IPS-18c (cell line): ENCODE measurements at regions not wholly inside any gene's neighbourhood (a gene's known extent, or its start where the extent isn't known, plus 50 kb on each side); places are given as distances from the start of the nearest gene placed in this dataset.
"Not testable (repeated sequence)": the region's sequence is repeated elsewhere in the genome, so short reads cannot be mapped to it uniquely, and the experiment has no call there.

Source experiments
- H3K4me3 ChIP-seq: 2 replicates; pipeline ENCODE4 v1.7.0; 2013; ENCODE audit warnings: low read depth, mild to moderate bottlenecking, low read length, moderate library complexity; ENCODE audit not compliant: insufficient read depth
- H3K9me3 ChIP-seq: one replicate; pipeline ENCODE4 v1.6.1; 2013; ENCODE audit warnings: mild to moderate bottlenecking, low read length, moderate library complexity; ENCODE audit not compliant: control insufficient read depth, insufficient read depth

DNA sequence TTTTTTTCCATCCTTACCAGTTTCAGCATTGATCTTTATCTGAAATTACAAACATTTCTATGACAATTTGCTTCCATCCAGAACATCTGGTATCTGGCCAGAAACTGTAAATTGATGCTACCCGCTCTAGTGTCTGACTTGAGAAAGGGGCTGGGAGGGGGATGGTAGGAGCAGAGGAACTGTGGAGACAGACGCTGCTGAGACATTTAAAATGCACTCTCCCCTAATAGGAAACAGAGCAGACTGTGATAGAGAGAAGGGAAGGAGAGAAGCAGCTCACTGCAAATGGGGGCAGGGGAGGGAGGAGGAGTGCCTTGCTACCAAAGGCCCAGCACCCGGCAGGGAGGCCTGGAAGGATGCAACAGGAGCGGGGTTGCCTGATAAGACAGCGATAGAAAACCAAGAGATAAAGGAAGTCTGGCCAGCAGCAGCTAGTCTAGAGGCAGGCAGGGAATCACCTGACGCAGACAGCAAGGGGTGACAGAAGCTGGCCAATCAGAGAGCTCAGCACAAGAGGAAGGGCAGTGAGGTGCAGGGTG, 195.5 kb upstream of the NFIA start:
- Histone ChIP-seq H3K4me3 (no peak overlapping the region), H3K9me3 (no peaks in the 10 kb centered on the region)

GRCh38 chr1:60886090-60886489, 196.3 kb upstream of the NFIA start:
- Histone ChIP-seq H3K4me3 (no peak overlapping the region), H3K9me3 (no peaks in the 10 kb centered on the region)

DNA sequence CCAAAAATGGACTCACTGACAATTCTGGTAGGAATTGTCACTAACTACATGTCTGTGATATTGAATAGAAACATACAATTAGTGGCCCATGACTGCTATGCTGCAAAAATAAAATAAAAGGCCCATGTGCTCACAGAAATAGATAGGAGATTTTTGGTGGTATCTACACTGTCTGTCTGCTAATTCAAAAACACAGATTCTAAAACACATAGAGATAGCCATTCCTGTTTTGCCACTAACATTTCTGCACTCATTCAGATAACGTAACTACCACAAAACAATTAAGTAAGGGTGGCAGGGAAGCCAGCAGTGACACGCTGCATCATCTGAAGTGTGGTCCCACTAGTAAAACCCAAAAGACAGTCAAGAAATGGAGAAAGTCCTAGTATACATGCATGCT, 202.2 kb upstream of the NFIA start:
- H3K9me3 ChIP-seq, result no peaks in the 10 kb centered on the region
- H3K4me3 ChIP-seq, result no peak overlapping the region

DNA sequence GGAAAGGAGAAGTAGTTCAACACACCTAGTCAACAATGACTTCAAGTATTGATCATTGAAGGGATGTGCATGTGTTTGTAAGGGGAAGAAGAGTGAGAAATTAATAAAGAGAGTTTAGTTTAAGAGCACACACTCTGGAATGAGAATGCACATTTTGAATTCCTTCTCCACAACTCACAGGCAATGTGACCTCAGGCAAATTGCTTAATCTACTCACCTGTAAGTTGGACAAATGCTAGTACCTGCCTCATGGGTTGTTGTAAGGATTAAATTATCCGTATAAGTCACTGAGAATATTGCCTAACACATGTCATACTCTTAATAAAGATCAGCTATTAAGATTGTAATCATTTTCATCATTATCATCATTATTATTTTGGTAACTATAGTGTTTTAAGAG, 204.0 kb upstream of the NFIA start:
- Histone ChIP-seq H3K4me3 (no peak overlapping the region), H3K9me3 (no peaks in the 10 kb centered on the region)

DNA sequence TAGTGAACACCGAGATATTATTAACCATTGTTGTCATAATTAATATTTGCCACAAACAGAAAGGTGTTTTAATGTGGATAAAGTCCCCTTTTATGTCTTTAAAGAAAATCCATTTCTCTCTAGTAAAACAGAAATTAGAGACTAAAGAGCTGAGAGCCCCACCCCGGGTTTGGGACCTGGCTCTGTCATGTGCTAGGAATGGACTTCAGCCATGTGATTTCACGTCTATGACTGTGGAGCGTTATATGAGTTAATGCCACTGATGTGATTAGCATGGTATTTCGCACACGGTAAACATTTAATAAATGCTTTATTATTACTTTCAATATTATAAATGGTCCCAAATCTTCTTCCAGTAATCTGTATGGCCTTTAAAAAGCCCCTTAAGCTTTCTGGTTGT, 205.0 kb upstream of the NFIA start:
- Histone ChIP-seq H3K9me3 (no peaks in the 10 kb centered on the region), H3K4me3 (no peak overlapping the region)

DNA sequence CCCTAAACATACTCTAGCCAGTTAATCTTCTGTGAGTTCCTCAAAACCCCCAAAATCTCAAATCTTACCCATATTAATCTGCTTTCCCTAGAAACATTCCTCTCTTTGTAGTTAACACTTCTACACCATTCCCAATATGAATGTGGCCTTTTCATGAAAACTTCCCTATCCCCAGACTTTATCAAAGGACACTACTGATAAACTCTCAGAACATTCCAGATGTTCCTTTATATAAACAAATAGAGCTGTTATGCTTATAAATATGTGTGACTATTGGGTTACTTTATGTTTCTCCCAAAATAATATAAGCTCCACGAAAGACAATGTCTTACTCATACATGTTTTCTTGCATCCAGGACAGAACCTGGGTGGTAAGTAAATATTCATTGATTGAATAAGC, 205.4 kb upstream of the NFIA start:
- Histone ChIP-seq H3K4me3 (no peak overlapping the region), H3K9me3 (no peaks in the 10 kb centered on the region)

- Histone ChIP-seq H3K4me3 (no peak overlapping the region), H3K9me3 (no peaks in the 10 kb centered on the region)
These were observed 207.2 kb upstream of the NFIA start for GRCh38 chr1:60875138-60875537.

- no peaks in the 10 kb centered on the region for H3K9me3 ChIP-seq
- H3K4me3 ChIP-seq, result no peak overlapping the region
These were observed 207.6 kb upstream of the NFIA start for GRCh38 chr1:60874718-60875117.

DNA sequence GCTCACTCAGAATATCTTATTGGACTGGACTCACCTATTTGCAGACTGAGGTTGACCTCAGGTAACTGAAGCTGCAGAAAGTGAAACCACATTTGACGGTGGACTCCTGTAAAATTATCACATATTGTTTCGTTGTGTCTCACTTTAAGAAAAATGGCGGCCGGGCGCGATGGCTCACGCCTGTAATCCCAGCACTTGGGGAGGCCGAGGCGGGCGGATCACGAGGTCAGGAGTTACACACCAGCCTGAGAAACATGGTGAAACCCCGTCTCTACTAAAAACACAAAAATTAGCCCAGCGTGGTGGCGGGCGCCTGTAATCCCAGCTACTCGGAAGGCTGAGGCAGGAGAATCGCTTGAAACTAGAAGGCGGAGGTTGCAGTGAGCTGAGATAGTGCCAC, 209.0 kb upstream of the NFIA start:
- H3K4me3 ChIP-seq, H3K9me3 ChIP-seq: not testable (repeated sequence)

- Histone ChIP-seq H3K9me3 (no peaks in the 10 kb centered on the region), H3K4me3 (no peak overlapping the region)
These were observed 209.8 kb upstream of the NFIA start for GRCh38 chr1:60872426-60873054.

- Histone ChIP-seq H3K9me3 (no peaks in the 10 kb centered on the region), H3K4me3 (no peak overlapping the region)
These were observed 212.0 kb upstream of the NFIA start for GRCh38 chr1:60870269-60870865.

GRCh38 chr1:60868901-60869663, 213.3 kb upstream of the NFIA start:
- Histone ChIP-seq H3K4me3 (no peak overlapping the region), H3K9me3 (no peaks in the 10 kb centered on the region)

GRCh38 chr1:60867782-60868181, 214.6 kb upstream of the NFIA start:
- H3K9me3 ChIP-seq, result no peaks in the 10 kb centered on the region
- H3K4me3 ChIP-seq, result no peak overlapping the region

DNA sequence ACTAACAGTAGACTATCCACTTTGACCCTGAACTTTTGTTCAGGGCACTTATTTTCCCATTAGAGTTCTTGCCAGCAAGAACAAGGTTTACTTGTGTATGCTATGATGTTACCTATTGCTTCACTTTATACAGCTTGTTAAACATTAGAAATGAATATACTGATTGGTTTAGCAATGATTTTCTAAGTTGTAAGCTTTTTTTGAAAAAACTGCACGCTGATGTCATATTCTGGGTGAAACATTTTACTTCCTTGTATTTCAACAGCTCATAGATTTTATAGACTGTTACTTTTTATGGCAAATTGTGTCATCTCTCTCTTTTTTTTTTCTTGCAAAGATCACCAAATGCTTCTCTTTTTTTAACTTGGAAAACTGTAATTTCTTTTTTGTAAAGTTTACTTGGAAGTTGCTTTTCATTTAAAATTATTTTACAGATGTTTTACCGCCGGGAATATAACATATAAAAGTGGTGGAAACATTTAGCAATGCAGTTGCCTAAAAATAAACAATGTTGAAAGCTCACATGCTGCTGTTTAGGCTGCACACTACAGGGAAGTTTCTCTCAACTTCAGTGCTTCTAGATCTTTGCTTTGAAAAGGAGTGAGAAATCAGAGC, 215.3 kb upstream of the NFIA start:
- no peaks in the 10 kb centered on the region for H3K9me3 ChIP-seq
- no peak overlapping the region for H3K4me3 ChIP-seq

- no peak overlapping the region for H3K4me3 ChIP-seq
- H3K9me3 ChIP-seq, result no peaks in the 10 kb centered on the region
These were observed 216.0 kb upstream of the NFIA start for GRCh38 chr1:60866226-60866900.

- Histone ChIP-seq H3K4me3 (no peak overlapping the region), H3K9me3 (no peaks in the 10 kb centered on the region)
These were observed 217.2 kb upstream of the NFIA start for GRCh38 chr1:60865166-60865565.

GRCh38 chr1:60864722-60865121, 217.6 kb upstream of the NFIA start:
- no peaks in the 10 kb centered on the region for H3K9me3 ChIP-seq
- H3K4me3 ChIP-seq, result no peak overlapping the region
